ENCODE measurements at regions not wholly inside any gene's neighbourhood (a gene's known extent, or its start where the extent isn't known, plus 50 kb on each side); places are given as distances from the start of the nearest gene placed in this dataset.

GRCh38 chr16:50879873-50880695, 138.2 kb downstream of the CYLD start:
- no peak for TF ChIP-seq CTCF (IDR thresholded peaks at IDR 0.05; ENCODE audit: insufficient read depth, low read depth, low read length)
- TF ChIP-seq EZH2 (IDR thresholded peaks at IDR 0.05; ENCODE audit: insufficient read depth, low read length): no peak
